Neural crest cell (in vitro differentiated cells): ENCODE measurements at regions not wholly inside any gene's neighbourhood (a gene's known extent, or its start where the extent isn't known, plus 50 kb on each side); places are given as distances from the start of the nearest gene placed in this dataset.
A peak's percentile ranks its signal among the peaks of the same experiment; 100 is the strongest.
"Not testable (repeated sequence)": the region's sequence is repeated elsewhere in the genome, so short reads cannot be mapped to it uniquely, and the experiment has no call there.

Experiments used
- DNase-seq: peaks from one replicate; pipeline ENCODE4 v3.0.0; 2021; ENCODE audit warnings: low read depth, mixed read lengths, low spot score
- H3K27ac Mint-ChIP-seq: one replicate; pipeline ENCODE4 v1.8.0; 2021; ENCODE audit warnings: mild to moderate bottlenecking, mixed read lengths; ENCODE audit not compliant: unreplicated experiment
- H3K27me3 Mint-ChIP-seq: 2 replicates; pipeline ENCODE4 v1.8.0; 2021; ENCODE audit warnings: low read depth, mild to moderate bottlenecking, mixed read lengths
- H3K36me3 Mint-ChIP-seq: 2 replicates; pipeline ENCODE4 v1.8.0; 2021; ENCODE audit warnings: low read depth, mild to moderate bottlenecking, mixed read lengths
- H3K4me1 Mint-ChIP-seq: 2 replicates; pipeline ENCODE4 v1.8.0; 2021; ENCODE audit warnings: mixed read lengths
- H3K4me3 Mint-ChIP-seq: one replicate; pipeline ENCODE4 v1.8.0; 2021; ENCODE audit warnings: mild to moderate bottlenecking, mixed read lengths
- H3K9me3 Mint-ChIP-seq: 2 replicates; pipeline ENCODE4 v1.8.0; 2021; ENCODE audit warnings: mixed read lengths
- CTCF ChIP-seq: fragments of 200-600 bp; sonication (generic); conservative IDR thresholded peaks from 2 replicates; pipeline ENCODE4 v1.5.0; 2021; ENCODE audit warnings: antibody characterized with exemption, mild to moderate bottlenecking

- H3K4me1 Mint-ChIP-seq, result peaks cover 14% of the 10 kb centered on the region
- no peak overlapping the region for H3K27ac Mint-ChIP-seq
- no peak overlapping the region for H3K4me3 Mint-ChIP-seq
- no peaks in the 10 kb centered on the region for H3K36me3 Mint-ChIP-seq
- no peak for TF ChIP-seq CTCF
- no peaks in the 10 kb centered on the region for H3K27me3 Mint-ChIP-seq
- no peaks in the 10 kb centered on the region for H3K9me3 Mint-ChIP-seq
- DNase-seq, result no peak
Observed at GRCh38 chr2:234392041-234392615, 104.8 kb downstream of the ARL4C start.

DNA sequence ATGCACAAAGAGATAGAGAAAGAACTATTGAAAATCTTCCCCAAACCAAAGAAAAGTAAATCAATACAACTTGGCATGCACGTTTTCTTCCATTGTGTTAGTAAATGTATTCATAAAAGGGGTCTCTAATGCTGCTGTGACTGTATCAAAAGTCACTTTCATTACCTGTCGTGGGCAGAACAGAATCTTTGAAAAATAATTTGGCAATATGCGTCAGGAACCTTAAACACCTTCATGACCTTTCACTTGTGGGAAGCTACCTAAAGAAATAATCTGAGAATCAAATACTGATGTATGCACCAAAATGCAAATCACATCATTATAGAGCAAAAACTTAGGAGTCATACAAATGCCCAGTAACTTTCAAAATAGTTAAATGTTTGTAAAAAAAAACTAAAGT, 105.3 kb downstream of the ARL4C start:
- Mint-ChIP-seq H3K27ac (no peak overlapping the region), H3K36me3 (no peaks in the 10 kb centered on the region), H3K27me3 (no peaks in the 10 kb centered on the region), H3K4me3 (no peak overlapping the region), H3K4me1 (peaks cover 14% of the 10 kb centered on the region), H3K9me3 (no peaks in the 10 kb centered on the region)
- DNase-seq, result no peak
- TF ChIP-seq CTCF, result no peak

DNA sequence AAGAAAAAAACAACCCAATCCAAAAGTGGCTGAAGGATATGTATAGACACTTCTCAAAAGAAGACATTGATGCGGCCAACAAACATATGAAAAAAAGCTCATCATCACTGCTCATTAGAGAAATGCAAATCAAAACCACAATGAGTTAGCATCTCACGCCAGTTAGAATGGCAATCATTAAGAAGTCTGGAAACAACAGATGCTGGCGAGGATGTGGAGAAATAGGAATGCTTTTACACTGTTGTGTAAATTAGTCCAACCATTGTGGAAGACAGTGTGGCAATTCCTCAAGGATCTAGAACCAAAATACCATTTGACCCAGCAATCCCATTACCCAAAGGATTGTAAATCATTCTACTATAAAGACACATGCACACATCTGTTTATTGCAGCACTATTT, 107.2 kb downstream of the ARL4C start:
- not testable (repeated sequence) for H3K9me3 Mint-ChIP-seq, H3K27me3 Mint-ChIP-seq, DNase-seq, H3K27ac Mint-ChIP-seq, H3K36me3 Mint-ChIP-seq, H3K4me3 Mint-ChIP-seq
- H3K4me1 Mint-ChIP-seq, result peaks cover 14% of the 10 kb centered on the region

- no peak for DNase-seq
- Mint-ChIP-seq H3K9me3 (no peaks in the 10 kb centered on the region), H3K4me3 (no peak overlapping the region), H3K27me3 (no peaks in the 10 kb centered on the region), H3K36me3 (no peaks in the 10 kb centered on the region), H3K4me1 (peaks cover 14% of the 10 kb centered on the region), H3K27ac (no peak overlapping the region)
- no peak for TF ChIP-seq CTCF
Observed at GRCh38 chr2:234388591-234388990, 108.3 kb downstream of the ARL4C start.

GRCh38 chr2:234386971-234387370, 109.9 kb downstream of the ARL4C start:
- H3K36me3 Mint-ChIP-seq, result no peaks in the 10 kb centered on the region
- no peaks in the 10 kb centered on the region for H3K9me3 Mint-ChIP-seq
- peaks cover 11% of the 10 kb centered on the region for H3K4me1 Mint-ChIP-seq
- no peak for TF ChIP-seq CTCF
- no peaks in the 10 kb centered on the region for H3K27me3 Mint-ChIP-seq
- H3K4me3 Mint-ChIP-seq, result no peak overlapping the region
- DNase-seq, result no peak
- H3K27ac Mint-ChIP-seq, result no peak overlapping the region

DNA sequence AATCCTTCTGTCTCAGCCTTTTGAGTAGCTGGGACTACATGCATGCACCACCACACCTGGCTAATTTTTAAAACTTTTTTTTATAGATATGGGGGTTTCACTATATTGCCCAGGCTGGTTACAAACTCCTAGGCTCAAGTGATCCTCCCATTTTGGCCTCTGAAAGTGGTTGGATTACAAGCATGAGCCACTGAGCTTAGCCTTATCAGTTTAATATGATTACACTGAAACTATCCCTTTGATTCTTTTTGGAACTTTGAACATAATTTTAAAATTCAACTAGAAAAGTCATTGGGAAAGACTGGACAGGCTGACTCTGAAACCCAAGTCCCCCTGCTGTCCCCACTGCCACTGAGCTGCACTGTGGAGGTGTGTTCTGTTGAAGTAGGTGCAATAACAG, 114.8 kb downstream of the ARL4C start:
- Mint-ChIP-seq H3K4me1 (peaks cover 12% of the 10 kb centered on the region), H3K36me3 (no peaks in the 10 kb centered on the region), H3K27ac (no peak overlapping the region), H3K4me3 (no peak overlapping the region), H3K27me3 (no peaks in the 10 kb centered on the region), H3K9me3 (peaks cover 3% of the 10 kb centered on the region)
- no peak for TF ChIP-seq CTCF
- DNase-seq, result no peak

DNA sequence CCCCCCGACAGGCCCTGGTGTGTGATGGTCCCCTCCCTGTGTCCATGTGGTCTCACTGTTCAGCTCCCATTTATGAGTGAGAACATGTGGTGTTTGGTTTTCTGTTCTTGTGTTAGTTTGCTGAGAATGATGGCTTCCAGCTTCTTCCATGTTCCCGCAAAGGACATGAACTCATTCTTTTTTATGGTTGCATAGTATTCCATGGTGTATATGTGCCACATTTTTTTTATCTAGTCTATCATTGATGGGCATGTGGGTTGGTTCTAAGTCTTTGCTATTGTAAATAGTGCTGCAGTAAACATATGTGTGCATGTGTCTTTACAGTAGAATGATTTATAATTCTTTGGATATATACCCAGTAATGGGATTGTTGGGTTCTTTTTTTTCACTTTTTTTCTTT, 117.9 kb downstream of the ARL4C start:
- not testable (repeated sequence) for H3K4me3 Mint-ChIP-seq, H3K9me3 Mint-ChIP-seq, H3K27me3 Mint-ChIP-seq, DNase-seq, H3K36me3 Mint-ChIP-seq
- peak overlapping the region; percentile 81 for H3K27ac Mint-ChIP-seq
- peaks cover 24% of the 10 kb centered on the region for H3K4me1 Mint-ChIP-seq
